Neural cell (in vitro differentiated cells): ENCODE measurements at regions not wholly inside any gene's neighbourhood (a gene's known extent, or its start where the extent isn't known, plus 50 kb on each side); places are given as distances from the start of the nearest gene placed in this dataset.

ENCODE experiments used
- H2AFZ ChIP-seq: fragments of 200-600, 300-800 bp; sonication (generic), shearing (Covaris generic); 2 replicates; pipeline ENCODE4 v1.6.0; 2014; ENCODE audit warnings: low read depth, mild to moderate bottlenecking, antibody characterized with exemption, low read length, moderate library complexity
- H3F3A ChIP-seq: fragments of 200-600 bp; shearing (Covaris generic); 2 replicates; pipeline ENCODE4 v1.6.1; 2016; ENCODE audit warnings: mild to moderate bottlenecking, moderate library complexity, mixed read lengths, antibody characterized with exemption, low read length; ENCODE audit not compliant: insufficient read depth, poor library complexity, severe bottlenecking
- H3K27ac ChIP-seq: fragments of 200-600, 300-800 bp; sonication (generic), shearing (Covaris generic); 2 replicates; pipeline ENCODE4 v1.5.1; 2014; ENCODE audit warnings: mild to moderate bottlenecking, low read length, moderate library complexity
- H3K27me3 ChIP-seq: fragments of 300-800, 200-600 bp; sonication (generic), shearing (Covaris generic); 2 replicates; pipeline ENCODE4 v1.6.0; 2014; ENCODE audit warnings: mild to moderate bottlenecking, low read depth, low read length, moderate library complexity; ENCODE audit not compliant: insufficient read depth
- H3K36me3 ChIP-seq: fragments of 300-800, 200-600 bp; sonication (generic), shearing (Covaris generic); 2 replicates; pipeline ENCODE4 v1.5.1; 2014; ENCODE audit warnings: mild to moderate bottlenecking, antibody characterized with exemption, low read length, moderate library complexity; ENCODE audit not compliant: insufficient read depth
- H3K4me2 ChIP-seq: fragments of 300-800, 200-600 bp; sonication (generic), shearing (Covaris generic); 2 replicates; pipeline ENCODE4 v1.6.0; 2014; ENCODE audit warnings: mild to moderate bottlenecking, low read length
- H3K4me3 ChIP-seq: fragments of 300-800, 200-600 bp; sonication (generic), shearing (Covaris generic); 2 replicates; pipeline ENCODE4 v1.5.1; 2014; ENCODE audit warnings: mild to moderate bottlenecking, low read length, moderate library complexity
- H3K79me2 ChIP-seq: fragments of 200-600 bp; shearing (Covaris generic); replicated peaks from 2 replicates; pipeline ENCODE4 v1.6.0; 2014; ENCODE audit warnings: mild to moderate bottlenecking, low read length, moderate library complexity; ENCODE audit not compliant: insufficient read depth
- H3K9ac ChIP-seq: fragments of 300-800, 200-600 bp; sonication (generic), shearing (Covaris generic); 2 replicates; pipeline ENCODE4 v1.6.1; 2016; ENCODE audit warnings: mild to moderate bottlenecking, low read length, mixed read lengths
- H3K9me2 ChIP-seq: fragments of 200-600 bp; shearing (Covaris generic); 2 replicates; pipeline ENCODE4 v1.6.1; 2016; ENCODE audit warnings: mild to moderate bottlenecking, low read length, mixed read lengths; ENCODE audit not compliant: insufficient read depth
- H3K9me3 ChIP-seq: fragments of 200-600, 300-800 bp; sonication (generic), shearing (Covaris generic); 2 replicates; pipeline ENCODE4 v1.6.1; 2016; ENCODE audit warnings: mild to moderate bottlenecking, mixed run types, low read length, moderate library complexity, mixed read lengths
- H4K20me1 ChIP-seq: fragments of 200-600 bp; shearing (Covaris generic); 2 replicates; pipeline ENCODE4 v1.6.1; 2016; ENCODE audit warnings: mild to moderate bottlenecking, mixed run types; ENCODE audit not compliant: insufficient read depth
- EP300 ChIP-seq: fragments of 450-650 bp; conservative IDR thresholded peaks from 2 replicates; pipeline ENCODE4 v1.6.1; 2014; ENCODE audit warnings: antibody characterized with exemption, mild to moderate bottlenecking, moderate library complexity; ENCODE audit not compliant: poor library complexity, severe bottlenecking
- EZH2 ChIP-seq: fragments of 200-600, 300-800 bp; shearing (Covaris generic), sonication (generic); IDR thresholded peaks from 2 replicates; pipeline ENCODE4 v1.6.1; 2014; ENCODE audit warnings: antibody characterized with exemption, low read length, borderline replicate concordance, mild to moderate bottlenecking; ENCODE audit not compliant: insufficient read depth, poor library complexity, severe bottlenecking
- MXI1 ChIP-seq: fragments of 450-650 bp; conservative IDR thresholded peaks from 2 replicates; pipeline ENCODE4 v1.6.1; 2014; ENCODE audit warnings: antibody characterized with exemption, mild to moderate bottlenecking; ENCODE audit not compliant: poor library complexity, severe bottlenecking
- POLR2AphosphoS5 ChIP-seq: IDR thresholded peaks from 2 replicates; pipeline ENCODE4 v1.6.1; 2012
- RAD21 ChIP-seq: fragments of 450-650 bp; conservative IDR thresholded peaks from 2 replicates; pipeline ENCODE4 v1.6.1; 2014; ENCODE audit warnings: antibody characterized with exemption, mild to moderate bottlenecking, moderate library complexity
- SMC3 ChIP-seq: fragments of 450-650 bp; conservative IDR thresholded peaks from 2 replicates; pipeline ENCODE4 v1.6.1; 2014; ENCODE audit warnings: antibody characterized with exemption, mild to moderate bottlenecking, moderate library complexity; ENCODE audit not compliant: poor library complexity
- TAF1 ChIP-seq: IDR thresholded peaks from 2 replicates; pipeline ENCODE4 v1.6.1; 2012; ENCODE audit warnings: low read depth
- TF ChIP-seq, protein P1 (sequence below): fragments of 450-650 bp; IDR thresholded peaks from 2 replicates; pipeline ENCODE4 v1.5.1; 2014; ENCODE audit warnings: antibody characterized with exemption, mild to moderate bottlenecking, moderate library complexity; ENCODE audit not compliant: poor library complexity, severe bottlenecking
- TF ChIP-seq, protein P2 (sequence below): IDR thresholded peaks from 2 replicates; pipeline ENCODE4 v1.6.1; 2012; ENCODE audit warnings: borderline replicate concordance

DNA sequence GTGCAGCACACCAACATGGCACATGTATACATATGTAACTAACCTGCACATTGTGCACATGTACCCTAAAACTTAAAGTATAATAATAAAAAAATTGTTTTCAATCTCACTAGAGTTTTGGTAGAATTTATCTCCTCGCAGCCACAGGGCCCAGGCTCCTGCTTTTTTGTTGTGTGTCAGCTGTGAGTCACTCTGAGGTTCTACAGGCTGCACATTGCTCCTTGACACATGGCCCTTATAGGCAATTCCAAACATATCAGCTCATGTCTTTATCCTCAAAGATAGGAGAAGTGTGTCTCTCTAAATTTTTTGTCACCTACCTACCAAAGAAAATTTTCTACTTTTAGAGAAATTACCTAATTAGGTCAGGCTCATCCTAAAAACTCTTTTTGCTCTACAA lies 252.1 kb upstream of the ADGRL3 start:
- Histone ChIP-seq H3K79me2 (no peaks in the 10 kb centered on the region), H3K27me3 (no peaks in the 10 kb centered on the region), H3K9me3 (no peaks in the 10 kb centered on the region), H3F3A (no peaks in the 10 kb centered on the region), H4K20me1 (no peaks in the 10 kb centered on the region), H3K4me2 (no peak overlapping the region), H3K27ac (no peak overlapping the region), H3K4me3 (no peak overlapping the region), H2AFZ (no peak overlapping the region), H3K36me3 (no peaks in the 10 kb centered on the region), H3K9me2 (no peaks in the 10 kb centered on the region), H3K9ac (no peak overlapping the region)
- TF ChIP-seq SMC3 (no peak), EZH2 (no peak), EP300 (no peak), RAD21 (no peak), MXI1 (no peak), TAF1 (no peak), POLR2AphosphoS5 (no peak)
- TF ChIP-seq, protein P1, sequence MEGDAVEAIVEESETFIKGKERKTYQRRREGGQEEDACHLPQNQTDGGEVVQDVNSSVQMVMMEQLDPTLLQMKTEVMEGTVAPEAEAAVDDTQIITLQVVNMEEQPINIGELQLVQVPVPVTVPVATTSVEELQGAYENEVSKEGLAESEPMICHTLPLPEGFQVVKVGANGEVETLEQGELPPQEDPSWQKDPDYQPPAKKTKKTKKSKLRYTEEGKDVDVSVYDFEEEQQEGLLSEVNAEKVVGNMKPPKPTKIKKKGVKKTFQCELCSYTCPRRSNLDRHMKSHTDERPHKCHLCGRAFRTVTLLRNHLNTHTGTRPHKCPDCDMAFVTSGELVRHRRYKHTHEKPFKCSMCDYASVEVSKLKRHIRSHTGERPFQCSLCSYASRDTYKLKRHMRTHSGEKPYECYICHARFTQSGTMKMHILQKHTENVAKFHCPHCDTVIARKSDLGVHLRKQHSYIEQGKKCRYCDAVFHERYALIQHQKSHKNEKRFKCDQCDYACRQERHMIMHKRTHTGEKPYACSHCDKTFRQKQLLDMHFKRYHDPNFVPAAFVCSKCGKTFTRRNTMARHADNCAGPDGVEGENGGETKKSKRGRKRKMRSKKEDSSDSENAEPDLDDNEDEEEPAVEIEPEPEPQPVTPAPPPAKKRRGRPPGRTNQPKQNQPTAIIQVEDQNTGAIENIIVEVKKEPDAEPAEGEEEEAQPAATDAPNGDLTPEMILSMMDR, result no peak
- TF ChIP-seq, protein P2, sequence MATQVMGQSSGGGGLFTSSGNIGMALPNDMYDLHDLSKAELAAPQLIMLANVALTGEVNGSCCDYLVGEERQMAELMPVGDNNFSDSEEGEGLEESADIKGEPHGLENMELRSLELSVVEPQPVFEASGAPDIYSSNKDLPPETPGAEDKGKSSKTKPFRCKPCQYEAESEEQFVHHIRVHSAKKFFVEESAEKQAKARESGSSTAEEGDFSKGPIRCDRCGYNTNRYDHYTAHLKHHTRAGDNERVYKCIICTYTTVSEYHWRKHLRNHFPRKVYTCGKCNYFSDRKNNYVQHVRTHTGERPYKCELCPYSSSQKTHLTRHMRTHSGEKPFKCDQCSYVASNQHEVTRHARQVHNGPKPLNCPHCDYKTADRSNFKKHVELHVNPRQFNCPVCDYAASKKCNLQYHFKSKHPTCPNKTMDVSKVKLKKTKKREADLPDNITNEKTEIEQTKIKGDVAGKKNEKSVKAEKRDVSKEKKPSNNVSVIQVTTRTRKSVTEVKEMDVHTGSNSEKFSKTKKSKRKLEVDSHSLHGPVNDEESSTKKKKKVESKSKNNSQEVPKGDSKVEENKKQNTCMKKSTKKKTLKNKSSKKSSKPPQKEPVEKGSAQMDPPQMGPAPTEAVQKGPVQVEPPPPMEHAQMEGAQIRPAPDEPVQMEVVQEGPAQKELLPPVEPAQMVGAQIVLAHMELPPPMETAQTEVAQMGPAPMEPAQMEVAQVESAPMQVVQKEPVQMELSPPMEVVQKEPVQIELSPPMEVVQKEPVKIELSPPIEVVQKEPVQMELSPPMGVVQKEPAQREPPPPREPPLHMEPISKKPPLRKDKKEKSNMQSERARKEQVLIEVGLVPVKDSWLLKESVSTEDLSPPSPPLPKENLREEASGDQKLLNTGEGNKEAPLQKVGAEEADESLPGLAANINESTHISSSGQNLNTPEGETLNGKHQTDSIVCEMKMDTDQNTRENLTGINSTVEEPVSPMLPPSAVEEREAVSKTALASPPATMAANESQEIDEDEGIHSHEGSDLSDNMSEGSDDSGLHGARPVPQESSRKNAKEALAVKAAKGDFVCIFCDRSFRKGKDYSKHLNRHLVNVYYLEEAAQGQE, result no peak

DNA sequence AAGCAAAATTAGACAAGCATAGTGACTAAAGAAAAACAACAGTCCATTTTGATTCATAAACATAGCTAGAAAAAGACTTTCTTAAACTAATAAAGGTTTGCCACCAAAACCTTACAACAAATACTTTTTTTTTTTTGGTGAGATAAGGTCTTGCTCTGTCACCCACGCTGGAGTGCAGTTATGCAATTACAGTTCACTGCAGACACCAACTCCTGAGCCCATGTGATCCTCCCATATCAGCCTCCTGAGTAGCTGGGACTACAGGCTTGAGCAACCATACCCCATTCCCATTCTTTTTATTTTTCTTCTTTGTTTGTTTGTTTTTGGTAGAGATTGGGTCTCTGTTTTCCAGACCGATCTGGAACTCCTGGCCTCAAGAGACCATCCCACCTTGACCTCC lies 247.2 kb upstream of the ADGRL3 start:
- no peaks in the 10 kb centered on the region for H3K79me2 ChIP-seq
- H3K4me2 ChIP-seq, result no peak overlapping the region
- H3K36me3 ChIP-seq, result no peaks in the 10 kb centered on the region
- H2AFZ ChIP-seq, result no peak overlapping the region
- no peaks in the 10 kb centered on the region for H3K9me3 ChIP-seq
- no peak overlapping the region for H3K4me3 ChIP-seq
- H4K20me1 ChIP-seq, result no peaks in the 10 kb centered on the region
- no peak overlapping the region for H3K27ac ChIP-seq
- TF ChIP-seq MXI1 (no peak), EP300 (no peak), EZH2 (no peak), POLR2AphosphoS5 (no peak), SMC3 (no peak), RAD21 (no peak), TAF1 (no peak)
- TF ChIP-seq, protein P1, result no peak
- TF ChIP-seq, protein P2, result no peak
- H3K9ac ChIP-seq, result no peak overlapping the region
- H3K9me2 ChIP-seq, result no peaks in the 10 kb centered on the region
- H3F3A ChIP-seq, result no peaks in the 10 kb centered on the region
- H3K27me3 ChIP-seq, result no peaks in the 10 kb centered on the region
